IMR-90 (cell line): ENCODE measurements at regions not wholly inside any gene's neighbourhood (a gene's known extent, or its start where the extent isn't known, plus 50 kb on each side); places are given as distances from the start of the nearest gene placed in this dataset.

Experiments
- ATAC-seq: fragments of 200-7000 bp; cut with Tn5 transposase; 2 replicates; pipeline ENCODE4 v1.9.1; 2020; ENCODE audit warnings: low read depth, mild to moderate bottlenecking, moderate library complexity
- BruUV-seq: library from RNA; stranded (reverse); fragments of 400-500 nt; replicated peaks from 2 replicates; lab custom pipeline; 2021; lab: Mats Ljungman, UMichigan
- CTCF ChIA-PET: fragments of 300-600 bp; formaldehyde crosslinking; extraction: SDS; loops from one replicate; lab custom pipeline; 2021; ENCODE audit warnings: antibody characterized with exemption; lab: Yijun Ruan, JAX
- POLR2A ChIA-PET: fragments of 300-600 bp; sonication (Branson Sonifier 250); formaldehyde crosslinking; loops from one replicate; lab custom pipeline; 2022; ENCODE audit warnings: antibody characterized with exemption; ENCODE audit not compliant: unreplicated experiment; lab: Charles Lee
- DNase-seq: peaks from one replicate; pipeline ENCODE4 v3.0.0; 2013
- H2AFZ ChIP-seq: replicated peaks from 2 replicates; pipeline ENCODE3; 2013; ENCODE audit warnings: low read length, mild to moderate bottlenecking; ENCODE audit not compliant: poor library complexity
- H2AK5ac ChIP-seq: 2 replicates; pipeline ENCODE4 v1.6.1; 2013; ENCODE audit warnings: low read depth, low read length, inconsistent platforms
- H2AK9ac ChIP-seq: replicated peaks from 2 replicates; pipeline ENCODE3; 2013; ENCODE audit warnings: mild to moderate bottlenecking, low read depth, low read length, moderate library complexity; ENCODE audit not compliant: poor library complexity
- H2BK120ac ChIP-seq: 2 replicates; pipeline ENCODE4 v1.6.1; 2013; ENCODE audit warnings: low read depth, low read length, inconsistent platforms
- H2BK15ac ChIP-seq: 3 replicates; pipeline ENCODE4 v1.6.1; 2013; ENCODE audit warnings: low read depth, low read length, inconsistent platforms
- H2BK20ac ChIP-seq: 2 replicates; pipeline ENCODE4 v1.6.1; 2013; ENCODE audit warnings: low read depth, mild to moderate bottlenecking, inconsistent platforms, low read length, moderate library complexity
- H2BK5ac ChIP-seq: 2 replicates; pipeline ENCODE4 v1.6.1; 2013; ENCODE audit warnings: mild to moderate bottlenecking, low read depth, low read length, inconsistent platforms; ENCODE audit not compliant: poor library complexity, severe bottlenecking
- H3K14ac ChIP-seq: replicated peaks from 2 replicates; pipeline ENCODE4 v1.6.1; 2013; ENCODE audit warnings: low read depth, low read length, inconsistent platforms
- H3K18ac ChIP-seq: 2 replicates; pipeline ENCODE4 v1.6.1; 2013; ENCODE audit warnings: low read depth, low read length, control low read depth
- H3K23ac ChIP-seq: 2 replicates; pipeline ENCODE4 v1.6.1; 2013; ENCODE audit warnings: low read depth, low read length, inconsistent platforms
- H3K27ac ChIP-seq: 2 replicates; pipeline ENCODE4 v1.5.1; 2013; ENCODE audit warnings: mild to moderate bottlenecking, control low read depth, low read length; ENCODE audit not compliant: insufficient read depth
- H3K27me3 ChIP-seq: 2 replicates; pipeline ENCODE4 v1.6.1; 2013; ENCODE audit warnings: low read length; ENCODE audit not compliant: control insufficient read depth, insufficient read depth
- H3K36me3 ChIP-seq: 2 replicates; pipeline ENCODE4 v1.6.1; 2013; ENCODE audit warnings: low read length, mixed read lengths; ENCODE audit not compliant: control insufficient read depth, insufficient read depth
- H3K4ac ChIP-seq: 2 replicates; pipeline ENCODE4 v1.6.1; 2013; ENCODE audit warnings: low read depth, low read length, inconsistent platforms
- H3K4me1 ChIP-seq: 2 replicates; pipeline ENCODE4 v1.6.1; 2013; ENCODE audit warnings: low read length, mixed read lengths; ENCODE audit not compliant: control insufficient read depth, insufficient read depth
- H3K4me2 ChIP-seq: 2 replicates; pipeline ENCODE4 v1.6.1; 2013; ENCODE audit warnings: low read depth, mild to moderate bottlenecking, control low read depth, low read length, moderate library complexity
- H3K4me3 ChIP-seq: 2 replicates; pipeline ENCODE4 v1.5.1; 2013; ENCODE audit warnings: low read depth, mild to moderate bottlenecking, control low read depth, low read length, moderate library complexity; ENCODE audit not compliant: insufficient read depth
- H3K56ac ChIP-seq: 2 replicates; pipeline ENCODE4 v1.6.1; 2013; ENCODE audit warnings: low read length, inconsistent platforms; ENCODE audit not compliant: insufficient read depth; ENCODE audit errors: extremely low read depth
- H3K79me1 ChIP-seq, 2 experiments: 2 replicates each; pipeline ENCODE4 v1.6.1; 2013; ENCODE audit warnings: low read length in 2 of 2, inconsistent platforms in 1 of 2, low read depth in 1 of 2
- H3K9ac ChIP-seq: 2 replicates; pipeline ENCODE4 v1.6.1; 2013; ENCODE audit warnings: low read depth, low read length, control low read depth
- H3K9me1 ChIP-seq: 2 replicates; pipeline ENCODE4 v1.6.1; 2013; ENCODE audit warnings: low read length, inconsistent platforms; ENCODE audit not compliant: insufficient read depth
- H3K9me3 ChIP-seq: 2 replicates; pipeline ENCODE4 v1.6.1; 2013; ENCODE audit warnings: low read length; ENCODE audit not compliant: control insufficient read depth, insufficient read depth
- H4K20me1 ChIP-seq: 2 replicates; pipeline ENCODE4 v1.6.1; 2013; ENCODE audit warnings: low read length, inconsistent platforms; ENCODE audit not compliant: insufficient read depth
- H4K5ac ChIP-seq: 2 replicates; pipeline ENCODE4 v1.6.1; 2013; ENCODE audit warnings: mild to moderate bottlenecking, low read depth, low read length, control low read depth
- H4K8ac ChIP-seq, 2 experiments: 2 replicates each; pipeline ENCODE4 v1.6.1; 2013; ENCODE audit warnings: low read depth in 2 of 2, low read length in 2 of 2, control low read depth in 1 of 2, inconsistent platforms in 1 of 2
- H4K91ac ChIP-seq: 2 replicates; pipeline ENCODE4 v1.6.1; 2013; ENCODE audit warnings: low read depth, low read length, inconsistent platforms; ENCODE audit not compliant: insufficient read depth
- BHLHE40 ChIP-seq: fragments of 150-350 bp; IDR thresholded peaks from 2 replicates; pipeline ENCODE4 v1.6.1; 2016; ENCODE audit warnings: mild to moderate bottlenecking, low read depth, low read length
- CHD1 ChIP-seq: IDR thresholded peaks from 2 replicates; pipeline ENCODE4 v1.6.1; 2012; ENCODE audit warnings: low read depth, low read length, improper control_type of control experiment
- FOS ChIP-seq: fragments of 150-350 bp; IDR thresholded peaks from 2 replicates; pipeline ENCODE4 v1.6.1; 2016; ENCODE audit warnings: low read depth, low read length
- MAZ ChIP-seq: IDR thresholded peaks from 2 replicates; pipeline ENCODE4 v1.6.1; 2012; ENCODE audit warnings: low read depth, mild to moderate bottlenecking, low read length, improper control_type of control experiment, moderate library complexity, borderline replicate concordance
- POLR2A ChIP-seq: IDR thresholded peaks from 2 replicates; pipeline ENCODE4 v1.6.1; 2012; ENCODE audit warnings: mild to moderate bottlenecking, low read depth, low read length
- RAD21 ChIP-seq: IDR thresholded peaks from 2 replicates; pipeline ENCODE4 v1.6.1; 2012; ENCODE audit warnings: low read length, improper control_type of control experiment
- RCOR1 ChIP-seq: IDR thresholded peaks from 2 replicates; pipeline ENCODE4 v1.6.1; 2012; ENCODE audit warnings: mild to moderate bottlenecking, low read length, improper control_type of control experiment; ENCODE audit not compliant: insufficient replicate concordance
- RFX5 ChIP-seq: IDR thresholded peaks from 2 replicates; pipeline ENCODE4 v1.8.0; 2012; ENCODE audit warnings: low read depth, mild to moderate bottlenecking, low read length, moderate library complexity
- WGBS, 2 experiments: methylation state at CpG; one replicate each; pipeline versions ENCODE4 v1.1.5 to v1.1.7; 2013; ENCODE audit warnings: missing lambda C conversion rate in 2 of 2; ENCODE audit not compliant: insufficient read length in 1 of 2; ENCODE audit errors: extremely low coverage in 2 of 2; 5-methylcytosine and 5-hydroxymethylcytosine counted together
- dilution Hi-C: fragments of 300-500 bp; cut with HindIII; formaldehyde crosslinking; loops from one replicate; pipeline ENCODE4 v1.14.3; 2018; ENCODE audit warnings: low sequenced_read_pairs; ENCODE audit not compliant: unreplicated experiment
- in situ Hi-C: fragments of 300-500 bp; cut with MboI; formaldehyde crosslinking; loops from 3 replicates; pipeline ENCODE4 v1.14.3; 2019; ENCODE audit warnings: low sequenced_read_pairs, inconsistent platforms, mixed read lengths
- intact Hi-C: fragments of 100-400 bp; cut with micrococcal nuclease; formaldehyde crosslinking; loops from 2 replicates; pipeline ENCODE4 v1.10.0; 2022
- TF ChIP-seq, protein P1 (sequence below): fragments of 150-350 bp; IDR thresholded peaks from 2 replicates; pipeline ENCODE4 v1.6.1; 2016; ENCODE audit warnings: low read depth, mild to moderate bottlenecking, low read length, moderate library complexity, borderline replicate concordance
- TF ChIP-seq, protein P2 (sequence below): fragments of 150-350 bp; IDR thresholded peaks from 2 replicates; pipeline ENCODE4 v1.6.1; 2017; ENCODE audit warnings: mild to moderate bottlenecking, antibody characterized with exemption, low read length, low read depth

DNA sequence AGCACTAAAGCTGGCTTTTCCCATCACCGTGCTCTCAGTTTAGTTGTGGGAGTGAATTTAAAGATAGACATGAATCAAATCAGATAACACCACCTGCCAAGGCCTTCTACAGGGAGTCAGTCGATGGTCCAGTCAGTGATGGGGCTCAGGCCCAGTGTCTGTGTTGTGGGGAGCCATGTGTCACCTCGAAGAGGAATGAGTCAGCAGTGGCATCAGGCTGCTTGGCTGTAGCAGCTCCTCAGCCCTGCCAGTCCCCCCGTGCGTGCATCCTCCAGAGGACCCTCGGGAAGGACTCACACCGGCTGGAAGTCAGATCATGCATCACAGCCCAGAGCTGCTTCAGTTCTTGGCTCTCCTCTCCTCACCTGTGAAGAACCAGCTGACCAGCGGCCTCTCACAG lies 420.4 kb upstream of the RAB6C start:
- DNase-seq (no peak), ATAC-seq (no peak)
- Histone ChIP-seq H3K9ac (no peak overlapping the region), H2BK20ac (no peak overlapping the region), H2AK9ac (peak overlapping the region; percentile 31), H4K91ac (no peak overlapping the region), H2BK120ac (no peak overlapping the region), H3K4ac (no peak overlapping the region), H3K27ac (no peak overlapping the region), H3K36me3 (no peaks in the 10 kb centered on the region), H2BK15ac (no peak overlapping the region), H2BK5ac (no peak overlapping the region), H3K79me1 (no peaks in the 10 kb centered on the region), H4K5ac (no peak overlapping the region), H4K8ac (no peak overlapping the region), H3K9me3 (peaks cover 25% of the 10 kb centered on the region), H3K9me1 (no peaks in the 10 kb centered on the region), H3K14ac (no peak overlapping the region), H3K18ac (no peak overlapping the region), H3K4me3 (no peak overlapping the region), H2AK5ac (no peak overlapping the region), H3K27me3 (no peaks in the 10 kb centered on the region), H3K56ac (no peak overlapping the region), H2AFZ (no peak overlapping the region), H3K4me1 (no peaks in the 10 kb centered on the region), H4K20me1 (no peaks in the 10 kb centered on the region), H3K4me2 (no peak overlapping the region), H3K23ac (no peak overlapping the region)
- POLR2A ChIA-PET = no interaction called here
- dilution Hi-C loops (no loop called here), in situ Hi-C loops (no loop called here), intact Hi-C loops (no loop called here)
- CTCF ChIA-PET = no interaction called here
- no TSS peak for BruUV-seq
- TF ChIP-seq RAD21 = no peak
- TF ChIP-seq BHLHE40 = no peak
- no peak for TF ChIP-seq POLR2A
- TF ChIP-seq MAZ = no peak
- no peak for TF ChIP-seq FOS
- no peak for TF ChIP-seq RFX5
- TF ChIP-seq RCOR1 = no peak
- TF ChIP-seq, protein P1, sequence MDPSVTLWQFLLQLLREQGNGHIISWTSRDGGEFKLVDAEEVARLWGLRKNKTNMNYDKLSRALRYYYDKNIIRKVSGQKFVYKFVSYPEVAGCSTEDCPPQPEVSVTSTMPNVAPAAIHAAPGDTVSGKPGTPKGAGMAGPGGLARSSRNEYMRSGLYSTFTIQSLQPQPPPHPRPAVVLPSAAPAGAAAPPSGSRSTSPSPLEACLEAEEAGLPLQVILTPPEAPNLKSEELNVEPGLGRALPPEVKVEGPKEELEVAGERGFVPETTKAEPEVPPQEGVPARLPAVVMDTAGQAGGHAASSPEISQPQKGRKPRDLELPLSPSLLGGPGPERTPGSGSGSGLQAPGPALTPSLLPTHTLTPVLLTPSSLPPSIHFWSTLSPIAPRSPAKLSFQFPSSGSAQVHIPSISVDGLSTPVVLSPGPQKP = no peak
- no peak for TF ChIP-seq CHD1
- TF ChIP-seq, protein P2, sequence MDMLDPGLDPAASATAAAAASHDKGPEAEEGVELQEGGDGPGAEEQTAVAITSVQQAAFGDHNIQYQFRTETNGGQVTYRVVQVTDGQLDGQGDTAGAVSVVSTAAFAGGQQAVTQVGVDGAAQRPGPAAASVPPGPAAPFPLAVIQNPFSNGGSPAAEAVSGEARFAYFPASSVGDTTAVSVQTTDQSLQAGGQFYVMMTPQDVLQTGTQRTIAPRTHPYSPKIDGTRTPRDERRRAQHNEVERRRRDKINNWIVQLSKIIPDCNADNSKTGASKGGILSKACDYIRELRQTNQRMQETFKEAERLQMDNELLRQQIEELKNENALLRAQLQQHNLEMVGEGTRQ = no peak
- WGBS, 2 experiments = no CpG with 5 or more reads among the region's 8 CpGs
